OCI-LY1 (cell line): ENCODE measurements at regions not wholly inside any gene's neighbourhood (a gene's known extent, or its start where the extent isn't known, plus 50 kb on each side); places are given as distances from the start of the nearest gene placed in this dataset.
"Not testable (repeated sequence)": the region's sequence is repeated elsewhere in the genome, so short reads cannot be mapped to it uniquely, and the experiment has no call there.

Experiments used
- H2AFZ ChIP-seq: fragments of 200-600 bp; sonication (generic), shearing (Covaris generic); 2 replicates; pipeline ENCODE4 v1.6.0; 2014; ENCODE audit warnings: antibody characterized with exemption, mild to moderate bottlenecking, low read length
- H3F3A ChIP-seq: fragments of 200-600 bp; sonication (generic), shearing (Covaris generic); 2 replicates; pipeline ENCODE4 v1.6.0; 2014; ENCODE audit warnings: mild to moderate bottlenecking, antibody characterized with exemption, low read length, moderate library complexity; ENCODE audit not compliant: insufficient read depth
- H3K27ac ChIP-seq: fragments of 200-600 bp; sonication (generic); 2 replicates; pipeline ENCODE4 v1.5.1; 2014; ENCODE audit warnings: low read length, mixed run types, mild to moderate bottlenecking, low read depth; ENCODE audit not compliant: poor library complexity, severe bottlenecking
- H3K27me3 ChIP-seq: fragments of 200-600 bp; sonication (generic); 2 replicates; pipeline ENCODE4 v1.6.0; 2014; ENCODE audit warnings: antibody characterized with exemption, mild to moderate bottlenecking, low read length, moderate library complexity; ENCODE audit not compliant: insufficient read depth
- H3K36me3 ChIP-seq: fragments of 200-600 bp; sonication (generic); 2 replicates; pipeline ENCODE4 v1.6.1; 2014; ENCODE audit warnings: mild to moderate bottlenecking, antibody characterized with exemption, low read length, moderate library complexity, mixed read lengths; ENCODE audit not compliant: insufficient read depth
- H3K4me1 ChIP-seq: fragments of 200-600 bp; sonication (generic); 2 replicates; pipeline ENCODE4 v1.5.1; 2014; ENCODE audit warnings: mild to moderate bottlenecking, low read length, moderate library complexity; ENCODE audit not compliant: insufficient read depth, severe bottlenecking
- H3K4me2 ChIP-seq: fragments of 200-600 bp; sonication (generic), shearing (Covaris generic); 2 replicates; pipeline ENCODE4 v1.6.1; 2014; ENCODE audit warnings: low read length
- H3K4me3 ChIP-seq: fragments of 200-600 bp; sonication (generic); 2 replicates; pipeline ENCODE4 v1.5.1; 2014; ENCODE audit warnings: low read length, low read depth, mild to moderate bottlenecking, mixed read lengths; ENCODE audit not compliant: poor library complexity, severe bottlenecking
- H3K79me2 ChIP-seq: fragments of 200-600 bp; shearing (Covaris generic); 2 replicates; pipeline ENCODE4 v1.6.1; 2016; ENCODE audit warnings: mixed run types, low read length, mixed read lengths; ENCODE audit not compliant: insufficient read depth
- H3K9ac ChIP-seq: fragments of 200-600 bp; sonication (generic), shearing (Covaris generic); 2 replicates; pipeline ENCODE4 v1.6.1; 2014; ENCODE audit warnings: mild to moderate bottlenecking, low read length, mixed read lengths
- H3K9me2 ChIP-seq: fragments of 200-600 bp; sonication (generic), shearing (Covaris generic); 2 replicates; pipeline ENCODE4 v1.6.1; 2014; ENCODE audit warnings: low read depth, mild to moderate bottlenecking, low read length, mixed read lengths
- H3K9me3 ChIP-seq: fragments of 200-600 bp; shearing (Covaris generic); 2 replicates; pipeline ENCODE4 v1.6.1; 2014; ENCODE audit warnings: low read length, mixed read lengths
- H4K20me1 ChIP-seq: fragments of 200-600 bp; sonication (generic), shearing (Covaris generic); 2 replicates; pipeline ENCODE4 v1.6.0; 2016; ENCODE audit warnings: mild to moderate bottlenecking, low read length; ENCODE audit not compliant: insufficient read depth
- CTCF ChIP-seq: fragments of 200-600 bp; sonication (generic), shearing (Covaris generic); IDR thresholded peaks from 2 replicates; pipeline ENCODE4 v1.5.1; 2017; ENCODE audit warnings: mild to moderate bottlenecking, antibody characterized with exemption, low read length, moderate library complexity, mixed read lengths
- EZH2 ChIP-seq: fragments of 200-600 bp; sonication (generic), shearing (Covaris generic); IDR thresholded peaks from 2 replicates; pipeline ENCODE4 v1.8.0; 2017; ENCODE audit warnings: borderline replicate concordance, mixed run types, mild to moderate bottlenecking, antibody characterized with exemption, low read length, moderate library complexity, mixed read lengths

- Histone ChIP-seq H3K9me3 (no peaks in the 10 kb centered on the region), H3K36me3 (no peaks in the 10 kb centered on the region), H2AFZ (no peak overlapping the region), H3K27me3 (no peaks in the 10 kb centered on the region), H3K9ac (no peak overlapping the region), H3K4me3 (no peak overlapping the region), H3F3A (no peaks in the 10 kb centered on the region), H3K9me2 (no peaks in the 10 kb centered on the region), H3K4me2 (no peak overlapping the region), H3K79me2 (no peaks in the 10 kb centered on the region), H3K27ac (no peak overlapping the region), H3K4me1 (no peaks in the 10 kb centered on the region), H4K20me1 (no peaks in the 10 kb centered on the region)
- TF ChIP-seq EZH2 = no peak
- no peak for TF ChIP-seq CTCF
Observed at GRCh38 chr4:4645743-4646142, 103.9 kb upstream of the STX18 start.

- not testable (repeated sequence) for H3K4me2 ChIP-seq, H3K36me3 ChIP-seq, H3K9me3 ChIP-seq, H3K4me3 ChIP-seq, H3K9ac ChIP-seq, H2AFZ ChIP-seq, H3F3A ChIP-seq, H3K9me2 ChIP-seq, H3K4me1 ChIP-seq, H3K79me2 ChIP-seq, H4K20me1 ChIP-seq, H3K27ac ChIP-seq, H3K27me3 ChIP-seq
Observed at GRCh38 chr4:4644277-4644676, 102.4 kb upstream of the STX18 start.

- not testable (repeated sequence) for H3K9me3 ChIP-seq, H3K27ac ChIP-seq, H3K27me3 ChIP-seq, H3K79me2 ChIP-seq, H3K4me3 ChIP-seq, H3K4me1 ChIP-seq, H3K4me2 ChIP-seq, H3K9me2 ChIP-seq, H3F3A ChIP-seq, H4K20me1 ChIP-seq, H3K36me3 ChIP-seq, H3K9ac ChIP-seq, H2AFZ ChIP-seq
Observed at GRCh38 chr4:4643743-4644142, 101.9 kb upstream of the STX18 start.

GRCh38 chr4:4643306-4643705 lies 101.5 kb upstream of the STX18 start:
- Histone ChIP-seq H3K4me2 (no peak overlapping the region), H3K4me1 (no peaks in the 10 kb centered on the region), H3K9ac (no peak overlapping the region), H3K9me3 (no peaks in the 10 kb centered on the region), H2AFZ (no peak overlapping the region), H3K9me2 (no peaks in the 10 kb centered on the region), H3K4me3 (no peak overlapping the region), H3K79me2 (no peaks in the 10 kb centered on the region), H3K27ac (no peak overlapping the region), H4K20me1 (no peaks in the 10 kb centered on the region), H3K27me3 (no peaks in the 10 kb centered on the region), H3K36me3 (no peaks in the 10 kb centered on the region), H3F3A (no peaks in the 10 kb centered on the region)
- no peak for TF ChIP-seq EZH2
- TF ChIP-seq CTCF = no peak
